GM12891 (cell line): ENCODE measurements at regions not wholly inside any gene's neighbourhood (a gene's known extent, or its start where the extent isn't known, plus 50 kb on each side); places are given as distances from the start of the nearest gene placed in this dataset.
"Not testable (repeated sequence)": the region's sequence is repeated elsewhere in the genome, so short reads cannot be mapped to it uniquely, and the experiment has no call there.

ENCODE experiments used
- PAX5 ChIP-seq: IDR thresholded peaks from 2 replicates; pipeline ENCODE4 v1.6.1; 2011; ENCODE audit warnings: low read length, moderate library complexity, mild to moderate bottlenecking; ENCODE audit not compliant: insufficient read depth, severe bottlenecking
- POLR2A ChIP-seq: IDR thresholded peaks from 2 replicates; pipeline ENCODE4 v1.6.1; 2011; ENCODE audit warnings: low read depth, low read length, control low read depth
- POLR2AphosphoS5 ChIP-seq: IDR thresholded peaks from 2 replicates; pipeline ENCODE4 v1.6.1; 2011; ENCODE audit warnings: low read depth, low read length, control low read depth
- POU2F2 ChIP-seq: IDR thresholded peaks from 2 replicates; pipeline ENCODE4 v1.6.1; 2011; ENCODE audit warnings: low read depth, mild to moderate bottlenecking, control low read depth, low read length, moderate library complexity
- TAF1 ChIP-seq: IDR thresholded peaks from 2 replicates; pipeline ENCODE4 v1.6.1; 2011; ENCODE audit warnings: low read depth, low read length, control low read depth

DNA sequence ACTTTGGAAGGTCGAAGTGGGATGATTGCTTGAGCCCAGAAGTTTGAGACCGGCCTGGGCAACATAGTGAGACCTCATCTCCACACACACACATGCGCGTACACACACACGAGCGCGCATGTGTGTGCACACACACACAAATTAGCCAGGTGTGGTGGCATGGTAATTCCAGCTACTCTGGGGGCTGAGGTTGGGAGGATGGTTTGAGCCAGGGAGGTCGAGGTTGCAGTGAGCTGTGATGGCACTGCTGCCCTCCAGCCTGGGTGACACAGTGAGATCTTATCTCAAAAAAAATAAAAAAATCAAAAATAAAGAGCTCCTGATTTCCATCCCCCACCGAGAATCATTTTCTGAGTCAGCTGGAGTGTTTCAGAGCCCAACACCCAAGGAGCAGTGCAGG lies 261.5 kb upstream of the PLGLB2 start:
- TF ChIP-seq POLR2A, POLR2AphosphoS5, TAF1, PAX5, POU2F2: not testable (repeated sequence)
